Renal cortical epithelial cell (primary cell): ENCODE measurements at regions not wholly inside any gene's neighbourhood (a gene's known extent, or its start where the extent isn't known, plus 50 kb on each side); places are given as distances from the start of the nearest gene placed in this dataset.
"Not testable (repeated sequence)": the region's sequence is repeated elsewhere in the genome, so short reads cannot be mapped to it uniquely, and the experiment has no call there.

Experiments used
- DNase-seq: peaks from one replicate; pipeline ENCODE4 v3.0.0-alpha.2; 2011; ENCODE audit warnings: low read depth

DNA sequence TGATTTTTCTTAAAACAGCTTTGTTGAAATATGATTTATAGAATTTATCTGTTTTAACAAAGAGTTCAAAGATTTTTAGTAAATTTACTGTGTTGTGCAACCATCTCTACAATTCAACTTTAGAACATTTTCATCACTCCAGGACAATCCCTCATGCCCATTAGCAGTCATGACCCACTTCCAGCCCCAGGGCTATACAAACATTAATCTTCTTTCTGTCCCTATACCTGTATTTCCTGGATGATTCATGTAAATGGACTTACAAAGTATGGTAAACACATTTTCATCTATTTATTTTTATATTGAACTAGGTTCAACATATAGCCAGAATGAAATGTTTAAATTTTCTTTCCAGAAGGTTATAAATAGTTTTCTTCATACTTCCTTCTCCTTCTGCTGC is 127.8 kb upstream of the CCDC180 start:
- peak; percentile 29 for DNase-seq

DNA sequence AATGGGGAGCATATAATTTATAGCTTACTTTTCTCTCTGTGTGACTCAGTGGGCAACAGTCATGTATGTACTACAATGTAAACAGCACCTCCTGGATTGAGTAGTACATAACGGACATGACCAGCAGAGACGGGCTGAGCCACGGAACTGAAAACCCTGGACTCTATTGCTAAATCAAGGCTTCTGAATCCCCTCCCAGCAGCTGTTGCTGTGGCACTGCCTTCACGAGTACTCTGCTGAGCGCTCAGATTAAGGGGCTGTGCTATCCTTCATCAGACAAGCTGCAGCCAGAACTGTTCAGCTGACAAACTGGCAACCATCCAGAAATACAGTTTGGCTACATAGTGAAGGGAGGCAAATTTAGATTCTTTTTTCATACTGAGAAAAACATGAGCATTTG is 131.3 kb upstream of the CCDC180 start:
- no peak for DNase-seq

DNA sequence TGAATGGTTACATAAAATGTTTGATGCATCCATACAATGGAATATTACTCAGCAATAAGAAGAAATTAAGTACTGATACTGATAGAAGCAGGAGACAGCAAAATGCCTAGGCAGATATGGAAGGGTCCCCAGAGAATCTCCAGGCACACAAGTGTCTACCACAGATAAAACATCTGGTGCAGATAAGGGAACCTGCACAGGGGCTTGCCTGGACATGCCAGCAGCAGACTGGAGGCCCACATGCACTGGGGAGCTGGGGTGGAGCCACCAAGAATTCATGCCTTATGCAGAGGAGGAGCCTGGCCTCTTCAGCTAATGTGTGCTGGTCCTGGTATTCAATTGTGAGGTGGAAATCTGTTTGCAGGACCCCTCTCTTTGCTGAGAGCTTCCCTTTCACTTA is 129.2 kb upstream of the CTSV start:
- not testable (repeated sequence) for DNase-seq

DNA sequence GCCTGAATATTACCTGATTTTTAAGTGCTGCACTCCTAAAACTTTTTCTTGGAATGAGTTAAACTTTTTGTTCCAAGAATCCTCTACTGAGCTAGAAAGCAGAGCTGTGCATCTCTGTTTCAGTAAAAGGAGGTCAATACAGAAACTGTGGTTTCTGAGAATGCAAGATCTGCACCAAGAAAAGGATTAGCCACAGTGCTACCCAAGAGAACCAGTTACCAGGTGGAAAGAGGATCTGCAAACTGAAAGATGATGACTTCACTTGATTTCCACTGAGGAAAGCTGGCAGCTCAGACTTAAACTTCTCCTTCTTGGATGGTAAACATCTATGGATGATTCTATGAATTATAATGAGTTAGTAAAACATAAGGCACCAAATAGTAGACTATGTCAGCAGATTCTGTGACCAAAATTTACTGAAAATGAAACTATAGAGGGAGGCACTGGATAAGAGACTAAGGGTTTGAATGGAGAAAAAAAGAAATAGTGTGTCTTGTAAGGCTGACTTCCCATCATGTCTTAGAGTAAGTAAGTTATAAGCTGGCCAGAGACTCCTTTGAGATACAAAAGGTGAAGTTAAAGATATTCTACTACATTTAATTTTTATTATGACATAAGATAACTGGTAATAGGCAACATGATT is 127.7 kb upstream of the CTSV start:
- DNase-seq = not testable (repeated sequence)

DNA sequence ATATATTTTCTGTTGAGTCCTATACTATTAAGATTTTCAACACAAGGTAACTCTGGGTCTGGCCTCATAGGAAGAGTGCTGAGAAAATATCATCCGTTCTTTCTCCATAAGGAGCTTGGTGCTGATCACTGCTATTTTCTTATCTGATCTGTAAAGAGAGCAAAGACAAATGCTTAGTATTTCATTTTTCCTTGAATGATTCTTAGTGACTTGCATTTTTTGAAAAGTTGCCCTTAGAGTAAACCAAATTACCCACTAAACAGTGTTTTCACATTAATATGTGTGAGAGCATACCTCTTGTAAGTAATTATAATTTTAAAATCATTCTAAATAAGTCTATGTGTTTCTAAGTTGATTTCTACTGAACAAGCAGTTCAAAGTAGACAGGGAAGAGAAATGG is 121.3 kb upstream of the CTSV start:
- no peak for DNase-seq

DNA sequence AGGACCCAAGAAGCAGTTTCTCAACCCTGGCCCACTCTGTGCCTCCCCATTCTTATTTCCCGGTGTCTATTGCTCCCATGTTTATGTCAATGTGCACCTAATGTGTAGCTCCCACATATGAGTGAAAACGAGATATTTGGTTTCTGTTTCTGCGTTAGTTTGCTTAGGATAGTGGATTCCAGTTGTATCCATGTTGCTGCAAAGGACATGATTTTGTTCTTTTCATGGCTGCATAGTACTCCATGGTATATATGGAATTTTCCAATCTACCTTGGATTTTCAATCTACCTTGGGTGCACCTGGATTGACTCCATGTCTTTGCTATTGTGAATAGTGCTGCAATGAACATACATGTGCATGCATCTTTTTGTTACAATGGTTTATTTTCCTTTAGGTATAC is 119.8 kb upstream of the CTSV start:
- DNase-seq = not testable (repeated sequence)

DNA sequence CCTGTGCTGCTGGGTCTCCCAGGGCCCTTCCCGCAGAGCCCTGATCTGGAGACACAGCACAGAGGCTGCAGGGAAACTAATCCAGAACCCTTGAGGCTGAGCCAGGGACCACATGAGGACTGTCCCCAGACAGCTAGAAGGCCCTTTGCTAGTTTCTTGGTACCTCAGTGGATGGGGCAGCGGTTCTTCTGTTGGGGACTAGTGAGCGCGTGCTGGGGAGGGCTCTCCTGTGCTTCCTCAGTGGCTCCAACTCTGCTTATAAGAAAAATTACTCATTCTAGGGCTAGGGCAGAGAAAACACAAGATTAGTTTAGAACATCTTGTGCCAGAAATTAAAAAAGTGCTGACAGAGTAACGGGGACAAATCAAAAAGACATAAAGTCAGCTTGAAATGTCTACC is 116.5 kb upstream of the CTSV start:
- DNase-seq = not testable (repeated sequence)

DNA sequence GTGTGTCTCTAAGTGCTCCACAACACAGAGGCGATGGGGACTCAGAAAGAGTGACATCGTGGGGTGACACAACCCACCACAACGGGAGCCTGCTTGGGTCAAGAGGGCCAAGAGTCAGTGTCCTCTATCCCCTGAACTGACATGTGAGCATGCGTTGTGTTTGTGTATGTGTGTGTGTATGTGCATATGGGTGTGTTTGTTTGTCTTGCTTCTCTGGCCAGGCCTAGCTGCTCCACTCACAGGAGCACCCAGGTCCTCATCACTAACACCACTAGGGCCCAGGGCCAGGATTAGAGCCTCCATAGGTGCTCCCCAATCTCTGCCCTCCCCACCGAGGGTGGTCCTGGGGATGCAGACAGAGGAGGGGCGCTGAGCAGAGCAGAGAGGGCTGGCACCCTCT is 115.0 kb upstream of the CTSV start:
- no peak for DNase-seq

DNA sequence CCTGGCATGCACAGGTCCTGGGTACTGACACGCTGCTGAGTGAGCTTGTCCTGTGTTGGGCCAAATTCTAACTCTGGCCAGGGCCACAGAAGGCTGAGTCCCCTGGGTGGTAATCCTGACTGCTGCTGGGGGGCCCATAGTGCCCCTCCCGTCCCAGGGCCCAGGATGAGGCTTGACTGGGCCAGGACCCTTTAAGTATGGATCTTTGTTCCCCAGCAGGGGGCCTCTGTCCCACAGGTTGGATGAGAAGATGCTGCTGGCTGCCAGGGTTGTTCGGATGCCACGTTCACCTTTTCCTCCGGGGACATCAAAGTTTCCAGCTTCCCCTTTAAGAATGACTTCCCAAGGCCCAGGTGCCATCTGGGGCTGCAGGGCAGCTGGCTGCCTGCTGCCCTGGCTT is 114.2 kb upstream of the CTSV start:
- DNase-seq = not testable (repeated sequence)

DNA sequence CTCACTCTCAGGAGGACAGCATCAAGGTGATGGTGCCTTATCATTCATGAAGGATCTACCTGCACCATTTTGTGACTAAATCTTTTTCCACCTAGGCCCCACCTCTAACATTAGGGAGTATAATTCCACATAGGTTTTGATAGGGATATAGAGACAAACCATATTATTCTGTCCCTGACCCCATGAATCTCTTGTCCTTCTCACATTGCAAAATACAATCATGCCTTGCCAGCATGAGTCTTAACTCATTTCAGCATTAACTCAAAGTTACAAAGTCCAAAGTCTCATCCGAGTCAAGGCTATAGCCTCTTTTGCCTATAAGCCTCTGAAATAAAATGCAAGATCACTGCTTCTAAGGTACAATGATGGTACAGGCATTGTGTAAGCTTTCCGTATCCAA is 111.5 kb upstream of the CTSV start:
- not testable (repeated sequence) for DNase-seq

DNA sequence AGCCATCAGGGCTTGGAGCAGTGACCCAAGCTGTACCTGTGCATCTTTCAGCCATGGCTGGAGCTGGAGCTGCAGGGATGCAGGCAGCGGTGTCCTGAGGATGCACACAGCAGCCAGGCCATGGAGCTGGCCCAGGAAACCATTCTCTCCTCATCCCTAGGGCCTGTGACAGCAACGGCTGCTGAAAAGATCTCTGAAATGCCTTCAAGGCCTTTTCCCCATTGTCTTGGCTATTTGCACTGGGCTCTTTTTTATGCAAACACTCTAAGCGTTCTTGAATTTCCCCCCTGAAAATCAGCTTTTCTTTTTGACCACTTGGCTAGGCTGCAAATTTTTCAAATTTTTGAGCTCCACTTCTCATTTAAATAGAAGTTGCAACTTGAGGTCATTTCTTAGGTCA is 109.5 kb upstream of the CTSV start:
- DNase-seq = not testable (repeated sequence)

DNA sequence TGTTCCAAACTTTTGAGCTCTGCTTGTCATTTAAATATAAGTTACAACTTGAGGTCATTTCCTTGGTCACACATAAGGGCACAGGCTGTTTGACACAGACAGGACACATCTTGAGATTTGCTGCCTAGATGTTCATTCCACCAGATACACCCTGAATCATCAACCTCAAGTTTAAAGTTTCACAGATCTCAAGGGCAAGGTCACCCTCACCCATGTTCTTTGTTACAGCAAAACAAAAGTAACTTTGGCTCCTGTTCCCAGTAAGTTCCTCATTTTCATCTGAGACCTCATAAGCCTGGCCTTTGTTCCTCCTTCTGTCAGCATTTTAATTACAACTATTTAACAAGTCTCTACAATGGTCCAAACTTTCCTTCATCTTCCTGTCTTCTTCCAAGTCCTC is 106.7 kb upstream of the CTSV start:
- peak; percentile 62 for DNase-seq

DNA sequence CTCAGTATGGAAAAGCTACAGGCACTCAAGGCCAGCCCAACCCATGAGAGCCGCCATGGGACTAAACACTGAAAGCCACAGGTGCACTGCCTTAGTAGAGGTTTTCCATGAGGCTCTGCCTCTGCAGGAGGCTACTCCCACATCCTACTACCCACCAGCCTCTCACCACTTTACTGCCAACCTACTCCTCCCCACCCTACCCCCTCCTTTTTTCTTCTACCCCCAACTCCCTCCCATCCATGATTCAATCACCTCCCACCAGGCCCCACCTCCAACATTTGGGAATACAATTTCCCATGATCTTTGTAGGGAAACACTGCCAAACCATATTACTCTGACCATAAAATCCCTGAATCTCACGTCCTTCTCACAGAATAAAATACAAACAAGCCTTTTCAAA is 101.6 kb upstream of the CTSV start:
- DNase-seq = no peak

DNA sequence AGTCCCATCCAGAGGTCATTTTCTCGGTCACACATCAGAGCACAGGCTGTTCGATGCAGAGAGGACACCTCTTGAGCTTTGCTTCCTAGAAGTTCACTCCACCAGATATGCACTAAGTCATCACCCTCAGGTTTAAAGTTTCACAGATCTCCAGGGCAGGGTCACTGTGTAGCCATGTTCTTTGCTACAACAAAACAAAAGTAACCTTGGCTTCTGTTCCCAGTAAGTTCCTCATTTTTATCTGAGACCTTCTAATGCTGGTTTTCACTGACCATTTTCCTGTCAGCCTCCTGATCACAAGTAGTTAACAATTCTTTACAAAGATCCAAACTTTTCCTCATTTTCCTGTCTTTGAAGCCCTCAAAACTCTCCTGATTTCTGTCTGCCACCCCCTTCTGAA is 97.5 kb upstream of the CTSV start:
- peak; percentile 15 for DNase-seq

DNA sequence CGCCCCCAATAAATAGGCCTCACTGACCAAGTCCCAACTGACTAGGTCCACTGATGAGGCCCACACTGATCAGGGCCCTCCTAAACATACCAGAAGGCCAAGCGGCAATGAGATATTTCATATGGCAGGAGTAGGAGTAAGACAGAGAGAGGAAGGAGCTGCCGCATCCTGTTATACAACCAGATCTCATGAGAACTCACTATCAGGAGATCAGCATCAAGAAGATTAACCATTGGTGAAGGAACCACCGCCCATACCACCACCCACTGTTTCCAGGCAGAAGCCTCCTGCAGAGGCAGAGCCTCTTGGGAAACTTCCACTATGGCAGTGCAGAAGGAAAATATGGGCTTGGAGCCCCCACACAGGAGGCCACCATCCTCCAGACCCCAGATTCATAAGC is 95.0 kb upstream of the CTSV start:
- DNase-seq = not testable (repeated sequence)

DNA sequence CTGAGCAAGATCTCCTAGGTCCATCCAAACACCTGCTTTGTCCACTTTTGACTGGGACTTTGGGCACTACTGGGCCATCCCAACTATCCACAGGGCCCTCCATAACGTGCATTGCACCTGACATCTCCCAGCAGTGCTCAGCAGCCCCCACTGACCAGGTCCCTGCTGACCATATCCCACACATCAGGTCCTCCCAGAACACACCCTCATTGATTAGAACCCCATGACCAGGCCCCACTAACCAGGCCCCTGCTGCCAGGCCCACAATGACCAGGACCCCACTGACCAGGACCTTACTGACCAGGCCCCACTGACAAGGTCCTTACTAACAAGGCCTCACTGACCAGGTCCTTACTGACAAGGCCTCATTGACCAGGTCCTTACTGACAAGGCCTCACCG is 93.9 kb upstream of the CTSV start:
- no peak for DNase-seq

DNA sequence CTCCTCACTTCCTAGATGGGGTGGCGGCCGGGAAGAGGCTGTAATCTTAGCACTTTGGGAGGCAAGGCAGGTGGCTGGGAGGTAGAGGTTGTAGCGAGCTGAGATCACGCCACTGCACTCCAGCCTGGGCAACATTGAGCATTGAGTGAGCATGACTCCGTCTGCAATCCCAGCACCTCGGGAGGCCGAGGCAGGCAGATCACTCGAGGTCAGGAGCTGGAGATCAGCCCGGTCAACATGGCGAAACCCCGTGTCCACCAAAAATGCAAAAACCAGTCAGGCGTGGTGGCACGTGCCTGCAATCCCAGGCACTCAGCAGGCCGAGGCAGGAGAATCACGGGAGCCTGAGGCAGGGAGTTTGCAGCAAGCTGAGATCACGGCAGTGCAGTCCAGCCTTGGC is 91.9 kb upstream of the CTSV start:
- not testable (repeated sequence) for DNase-seq

DNA sequence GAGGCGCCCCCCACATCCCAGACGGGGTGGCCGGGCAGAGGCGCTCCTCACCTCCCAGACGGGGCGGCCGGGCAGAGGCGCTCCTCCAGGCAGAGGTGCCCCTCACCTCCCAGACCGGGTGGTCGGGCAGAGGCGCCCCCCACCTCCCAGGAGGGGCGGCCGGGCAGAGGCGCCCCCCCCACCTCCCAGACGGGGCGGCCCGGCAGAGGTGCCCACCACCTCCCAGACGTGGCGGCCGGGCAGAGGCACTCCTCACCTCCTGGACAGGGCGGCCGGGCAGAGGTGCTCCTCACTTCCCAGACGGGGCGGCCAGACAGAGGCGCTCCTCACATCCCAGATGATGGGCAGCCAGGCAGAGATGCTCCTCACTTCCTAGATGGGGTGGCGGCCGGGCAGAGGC is 91.4 kb upstream of the CTSV start:
- DNase-seq = not testable (repeated sequence)

DNA sequence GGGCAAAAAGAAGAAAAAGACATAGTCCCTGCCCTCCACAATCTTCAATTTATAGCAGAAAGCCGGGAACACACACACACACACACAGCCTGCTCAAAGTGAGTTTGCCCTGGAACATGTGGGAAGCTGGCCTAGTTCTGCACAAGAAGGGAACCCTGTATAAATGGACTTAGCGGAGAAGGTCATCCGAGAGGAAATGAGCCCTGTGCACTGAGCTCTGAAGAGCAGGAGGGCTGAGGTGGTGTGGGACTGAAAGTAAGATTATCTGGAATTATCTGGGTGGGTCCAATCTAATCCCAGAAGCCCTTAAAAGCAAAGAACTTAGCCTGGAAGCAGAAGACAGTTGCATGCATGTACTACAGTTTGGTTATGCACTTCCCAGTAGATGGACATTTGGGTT is 90.0 kb upstream of the CTSV start:
- DNase-seq = no peak

DNA sequence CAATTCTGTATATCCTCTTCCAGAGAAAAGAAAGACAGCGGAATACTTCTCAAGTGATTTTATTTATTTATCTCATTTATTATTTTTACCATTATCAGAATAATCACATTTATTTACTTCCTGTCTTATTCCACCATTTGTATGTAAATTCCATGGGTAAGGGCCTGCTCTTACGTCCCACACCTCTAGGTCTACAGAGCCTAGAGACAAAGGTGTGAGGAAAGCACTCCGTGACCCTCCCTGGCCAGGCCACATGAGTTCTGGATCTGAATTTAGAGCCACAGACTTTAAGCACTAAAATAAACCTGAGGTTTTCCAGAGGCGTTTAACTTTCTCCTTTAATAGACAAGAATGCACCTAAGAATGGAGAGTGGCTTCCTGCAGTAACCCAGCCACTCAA is 85.3 kb upstream of the CTSV start:
- no peak for DNase-seq

DNA sequence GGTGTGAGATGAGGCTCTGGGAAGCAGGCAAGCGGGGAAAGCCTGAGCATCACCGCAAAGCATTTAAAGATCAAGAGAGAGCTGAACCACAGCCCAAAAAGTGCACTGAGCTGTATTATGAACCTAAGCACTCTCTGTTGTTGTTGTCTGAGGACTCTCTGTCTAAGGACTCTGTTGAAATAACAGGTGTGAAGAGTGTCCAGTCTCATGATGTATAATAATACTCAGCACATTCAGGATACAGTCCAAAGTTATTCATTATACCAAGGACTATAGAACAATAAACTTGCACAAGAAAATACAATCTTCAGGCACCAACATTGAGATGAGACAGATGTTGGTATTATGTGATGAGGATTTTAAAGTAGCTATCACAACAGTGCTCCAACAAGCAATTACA is 71.8 kb upstream of the CTSV start:
- peak; percentile 2 for DNase-seq

DNA sequence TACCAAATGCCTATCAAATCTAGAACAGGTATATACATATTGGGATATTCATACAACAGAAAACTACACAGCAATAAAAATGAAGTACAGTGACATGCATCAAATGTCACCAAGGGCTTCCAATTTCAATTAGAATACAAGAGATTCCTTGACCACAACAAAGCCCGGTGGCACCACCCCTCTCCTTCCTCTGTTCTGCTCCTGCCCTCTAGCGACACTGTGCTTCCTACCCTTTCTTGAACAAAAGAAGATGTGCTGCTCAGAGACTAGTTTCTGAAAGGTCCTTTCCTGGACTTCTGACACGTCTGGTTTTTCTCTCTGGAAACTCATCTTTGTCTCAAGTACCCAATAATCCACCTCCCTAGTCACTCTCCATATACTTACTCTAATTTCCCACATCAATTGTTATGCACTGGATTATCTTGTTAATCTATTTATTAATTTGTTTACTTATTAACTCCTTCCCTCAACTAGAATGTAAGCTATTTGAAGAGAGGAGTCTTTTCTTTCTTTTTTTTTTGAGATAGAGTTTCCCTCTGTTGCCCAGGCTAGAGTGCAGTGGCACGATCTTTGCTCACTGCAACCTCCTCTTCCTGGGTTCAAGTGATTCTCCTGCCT is 70.4 kb upstream of the CTSV start:
- DNase-seq = peak; percentile 63

DNA sequence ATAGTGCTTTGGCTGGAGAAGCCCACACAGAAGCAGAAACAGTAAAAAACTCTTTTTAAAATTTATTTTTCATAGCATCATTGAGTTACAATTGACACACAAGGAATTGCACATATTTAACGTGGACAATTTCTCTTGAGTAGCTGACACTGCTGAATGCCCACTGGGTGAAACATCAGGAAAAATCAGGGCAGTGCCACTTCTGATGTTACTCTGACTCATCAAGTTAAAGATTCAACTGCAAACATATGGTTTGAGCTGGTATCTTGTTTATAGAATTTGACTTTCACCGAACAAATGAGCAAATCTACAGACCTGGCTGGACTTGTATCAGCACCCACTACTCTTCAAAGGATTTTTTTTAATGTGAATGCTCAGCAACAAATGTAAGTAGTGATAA is 66.3 kb upstream of the CTSV start:
- DNase-seq = peak; percentile 81
